Kidney (tissue), 13 donors: ENCODE measurements at regions not wholly inside any gene's neighbourhood (a gene's known extent, or its start where the extent isn't known, plus 50 kb on each side); places are given as distances from the start of the nearest gene placed in this dataset.

Source experiments
- DNase-seq, 5 donors: peaks; one replicate each; pipeline ENCODE4 v3.0.0-alpha.2; 2013 to 2020
- FAIRE-seq: peaks from 2 replicates; lab custom pipeline; 2012; peaks lifted over from hg19 to GRCh38; lab: Jason Lieb, UNC
- H3K27ac ChIP-seq, 2 donors: one replicate each; pipeline ENCODE4 v1.7.0; 2013; ENCODE audit warnings: low read depth in 2 of 2, low read length in 2 of 2, inconsistent platforms in 1 of 2
- H3K27me3 ChIP-seq: one replicate; pipeline ENCODE4 v1.7.1; 2013; ENCODE audit warnings: low read length, inconsistent platforms; ENCODE audit not compliant: control insufficient read depth, insufficient read depth
- H3K36me3 ChIP-seq, 3 donors: one replicate each; pipeline versions ENCODE4 v1.7.0 to v1.7.1; 2013; ENCODE audit warnings: low read length in 3 of 3, control low read depth in 1 of 3, inconsistent platforms in 1 of 3; ENCODE audit not compliant: insufficient read depth in 3 of 3, control insufficient read depth in 2 of 3
- H3K4me1 ChIP-seq, 3 donors: one replicate each; pipeline versions ENCODE4 v1.7.0 to v1.7.1; 2013; ENCODE audit warnings: low read length in 3 of 3, inconsistent platforms in 1 of 3, low read depth in 1 of 3; ENCODE audit not compliant: control insufficient read depth in 2 of 3, insufficient read depth in 2 of 3
- H3K4me3 ChIP-seq, 3 donors: one replicate each; pipeline versions ENCODE4 v1.7.0 to v1.8.1; 2013; ENCODE audit warnings: low read length in 3 of 3, control low read depth in 1 of 3, inconsistent platforms in 1 of 3
- H3K9ac ChIP-seq, 3 donors: one replicate each; pipeline versions ENCODE4 v1.7.0 to v1.7.1; 2013; ENCODE audit warnings: low read length in 3 of 3, control low read depth in 1 of 3, inconsistent platforms in 1 of 3
- H3K9me3 ChIP-seq, 3 donors: one replicate each; pipeline versions ENCODE4 v1.7.0 to v1.7.1; 2013; ENCODE audit warnings: low read length in 3 of 3, control low read depth in 1 of 3, inconsistent platforms in 1 of 3; ENCODE audit not compliant: control insufficient read depth in 2 of 3, insufficient read depth in 1 of 3
- intact Hi-C: fragments of 100-400 bp; cut with DNase I; formaldehyde crosslinking; loops from one replicate; pipeline ENCODE4 v1.11.1; 2022
- TF ChIP-seq, protein P1 (sequence below): IDR thresholded peaks from 3 replicates; pipeline ENCODE4 v1.5.1; 2012; ENCODE audit warnings: mild to moderate bottlenecking, moderate library complexity, borderline replicate concordance; ENCODE audit not compliant: insufficient read depth; ENCODE audit errors: extremely low read depth
- donor health status: control.
- donor health status: control.
- donor health status: control.
- donor health status: control.
- donor health status: control.
- donor health status: DM: yes; HTN: yes; CAD: no.
- donor health status: Normal renal cell carcinoma (clear cell type).

DNA sequence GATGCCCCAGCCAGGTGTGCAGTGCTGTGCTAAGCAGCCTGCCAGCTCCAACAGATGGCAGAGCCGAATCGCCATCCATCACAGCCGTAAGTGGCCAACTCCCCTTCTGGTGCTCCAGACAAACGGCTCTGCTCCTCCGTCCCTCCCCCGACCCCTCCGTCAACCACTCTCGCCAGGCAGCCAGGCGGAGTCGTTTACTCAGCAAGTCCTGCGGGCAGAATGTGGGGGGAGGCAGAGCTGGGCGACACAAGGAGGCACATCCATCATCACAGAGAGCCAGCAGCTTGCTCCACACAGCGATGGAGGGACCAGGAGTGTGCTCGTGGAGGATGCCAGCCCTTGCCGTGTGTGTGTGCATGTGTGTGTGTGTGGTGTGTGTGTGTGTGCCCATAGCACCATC is 206.6 kb upstream of the GRIK3 start:
- peak in 2 of 5 donors; percentile 14 to 54 for DNase-seq
- no peak for FAIRE-seq
- no peak overlapping the region for H3K9ac ChIP-seq
- peaks cover 2% of the 10 kb centered on the region for H3K27me3 ChIP-seq
- TF ChIP-seq, protein P1, sequence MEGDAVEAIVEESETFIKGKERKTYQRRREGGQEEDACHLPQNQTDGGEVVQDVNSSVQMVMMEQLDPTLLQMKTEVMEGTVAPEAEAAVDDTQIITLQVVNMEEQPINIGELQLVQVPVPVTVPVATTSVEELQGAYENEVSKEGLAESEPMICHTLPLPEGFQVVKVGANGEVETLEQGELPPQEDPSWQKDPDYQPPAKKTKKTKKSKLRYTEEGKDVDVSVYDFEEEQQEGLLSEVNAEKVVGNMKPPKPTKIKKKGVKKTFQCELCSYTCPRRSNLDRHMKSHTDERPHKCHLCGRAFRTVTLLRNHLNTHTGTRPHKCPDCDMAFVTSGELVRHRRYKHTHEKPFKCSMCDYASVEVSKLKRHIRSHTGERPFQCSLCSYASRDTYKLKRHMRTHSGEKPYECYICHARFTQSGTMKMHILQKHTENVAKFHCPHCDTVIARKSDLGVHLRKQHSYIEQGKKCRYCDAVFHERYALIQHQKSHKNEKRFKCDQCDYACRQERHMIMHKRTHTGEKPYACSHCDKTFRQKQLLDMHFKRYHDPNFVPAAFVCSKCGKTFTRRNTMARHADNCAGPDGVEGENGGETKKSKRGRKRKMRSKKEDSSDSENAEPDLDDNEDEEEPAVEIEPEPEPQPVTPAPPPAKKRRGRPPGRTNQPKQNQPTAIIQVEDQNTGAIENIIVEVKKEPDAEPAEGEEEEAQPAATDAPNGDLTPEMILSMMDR = no peak
- intact Hi-C loops = no loop called here
- H3K4me3 ChIP-seq = no peak overlapping the region
- H3K9me3 ChIP-seq = no peaks in the 10 kb centered on the region
- H3K4me1 ChIP-seq = no peaks in the 10 kb centered on the region
- no peaks in the 10 kb centered on the region for H3K36me3 ChIP-seq
- H3K27ac ChIP-seq = no peak overlapping the region

DNA sequence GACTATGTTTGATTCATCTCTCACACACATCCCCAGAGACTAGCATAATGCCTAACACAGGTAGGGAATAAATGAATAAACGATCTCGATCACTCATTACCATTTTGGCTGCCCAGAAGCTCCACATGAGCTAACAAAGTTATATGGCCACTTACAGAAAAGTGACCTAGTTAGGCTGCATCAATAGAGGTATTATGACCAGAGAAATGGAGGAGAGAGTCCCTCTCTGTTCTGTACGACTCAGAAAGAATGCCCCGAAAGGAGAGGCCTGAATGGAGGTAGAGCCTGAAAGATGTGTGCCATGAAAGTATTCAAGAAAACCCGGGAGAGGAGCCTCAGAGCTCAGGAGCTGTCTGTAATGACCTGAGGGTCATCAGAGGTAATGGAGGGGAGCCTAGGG is 208.2 kb upstream of the GRIK3 start:
- Histone ChIP-seq H3K36me3 (no peaks in the 10 kb centered on the region), H3K4me1 (no peaks in the 10 kb centered on the region), H3K4me3 (no peak overlapping the region), H3K9me3 (no peaks in the 10 kb centered on the region), H3K9ac (no peak overlapping the region), H3K27me3 (peaks cover 2% of the 10 kb centered on the region), H3K27ac (no peak overlapping the region)
- TF ChIP-seq, protein P1 = no peak
- DNase-seq (no peak), FAIRE-seq (no peak)
- intact Hi-C loops = no loop called here

DNA sequence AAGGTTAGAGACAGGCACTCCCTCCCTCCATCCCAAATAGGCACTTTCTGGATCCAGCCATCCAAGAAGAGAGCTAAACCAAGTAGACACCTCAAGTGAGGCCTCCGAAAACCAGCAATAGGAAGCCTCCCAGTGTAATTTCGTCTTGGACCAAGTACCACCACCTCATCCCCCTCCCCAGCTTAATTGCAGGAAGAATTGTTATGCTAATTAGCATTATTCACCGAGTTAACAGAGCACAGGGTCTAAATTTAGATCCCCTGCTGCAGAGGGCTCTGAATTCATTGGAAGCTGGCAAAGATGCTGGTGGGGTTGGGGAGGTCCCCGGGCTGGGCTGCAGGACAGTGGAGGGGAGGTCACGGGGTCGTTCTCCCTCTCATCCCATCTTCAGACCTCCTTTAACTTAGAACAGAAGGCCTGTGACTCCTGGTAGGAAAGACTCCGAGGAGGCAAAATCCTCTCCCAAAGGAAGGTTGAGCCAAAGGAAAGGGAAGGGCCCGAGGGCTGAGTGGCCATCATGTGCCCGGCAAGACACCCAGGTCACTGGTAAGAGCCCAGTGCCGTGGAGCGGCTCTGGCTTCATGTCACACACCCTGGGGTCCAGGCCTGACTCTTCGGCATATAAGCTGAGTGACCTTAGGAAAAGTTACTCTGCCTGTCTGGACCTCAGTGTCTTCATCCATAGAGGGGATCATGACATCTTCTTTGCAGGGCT is 209.2 kb upstream of the GRIK3 start:
- no peak overlapping the region for H3K4me3 ChIP-seq
- FAIRE-seq = no peak
- H3K36me3 ChIP-seq = no peaks in the 10 kb centered on the region
- peaks cover 2% of the 10 kb centered on the region for H3K27me3 ChIP-seq
- DNase-seq = no peak
- no peaks in the 10 kb centered on the region for H3K9me3 ChIP-seq
- H3K27ac ChIP-seq = no peak overlapping the region
- H3K4me1 ChIP-seq = no peaks in the 10 kb centered on the region
- intact Hi-C loops = no loop called here
- TF ChIP-seq, protein P1 = no peak
- H3K9ac ChIP-seq = no peak overlapping the region

DNA sequence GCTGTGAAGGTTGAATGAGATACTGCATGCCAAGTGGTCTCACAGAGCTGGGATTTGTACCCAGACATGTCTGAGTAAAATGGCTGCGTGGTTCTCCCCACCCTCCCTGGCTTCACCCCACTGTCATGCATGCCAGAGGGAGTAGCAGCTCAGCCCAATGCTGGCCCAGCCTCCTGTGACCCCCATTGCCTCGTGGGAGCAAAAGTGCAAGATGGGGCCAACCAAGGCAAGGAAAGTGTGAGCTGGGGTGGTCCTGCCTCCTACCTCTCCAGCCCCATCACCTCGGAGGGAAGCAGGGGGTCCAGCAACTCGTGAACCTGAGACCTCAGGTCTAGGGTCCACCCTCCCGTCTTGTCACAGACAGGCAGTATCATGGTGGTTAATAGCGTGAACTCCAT is 209.8 kb upstream of the GRIK3 start:
- peaks cover 2% of the 10 kb centered on the region for H3K27me3 ChIP-seq
- no peak overlapping the region for H3K27ac ChIP-seq
- intact Hi-C loops = no loop called here
- no peak overlapping the region for H3K9ac ChIP-seq
- DNase-seq (no peak), FAIRE-seq (no peak)
- H3K4me1 ChIP-seq = no peaks in the 10 kb centered on the region
- H3K4me3 ChIP-seq = no peak overlapping the region
- TF ChIP-seq, protein P1 = no peak
- H3K9me3 ChIP-seq = no peaks in the 10 kb centered on the region
- H3K36me3 ChIP-seq = no peaks in the 10 kb centered on the region
